Neural progenitor cell (in vitro differentiated cells): ENCODE measurements at regions not wholly inside any gene's neighbourhood (a gene's known extent, or its start where the extent isn't known, plus 50 kb on each side); places are given as distances from the start of the nearest gene placed in this dataset.

Experiments used
- DNase-seq: peaks from one replicate; pipeline ENCODE4 v3.0.0-alpha.2; 2016; ENCODE audit warnings: low spot score
- H2AFZ ChIP-seq: fragments of 200-600 bp; sonication (generic); replicated peaks from 2 replicates; pipeline ENCODE4 v1.6.1; 2016; ENCODE audit warnings: antibody characterized with exemption
- H3F3A ChIP-seq: fragments of 200-600 bp; sonication (generic); 2 replicates; pipeline ENCODE4 v1.6.1; 2016; ENCODE audit warnings: antibody characterized with exemption, low read depth
- H3K27ac ChIP-seq: fragments of 200-600 bp; sonication (generic); 2 replicates; pipeline ENCODE4 v1.5.1; 2016; ENCODE audit warnings: mild to moderate bottlenecking
- H3K27me3 ChIP-seq: fragments of 200-600 bp; sonication (generic); 2 replicates; pipeline ENCODE4 v1.6.1; 2016; ENCODE audit warnings: mild to moderate bottlenecking, moderate library complexity
- H3K36me3 ChIP-seq: fragments of 200-600 bp; sonication (generic); 2 replicates; pipeline ENCODE4 v1.5.1; 2016
- H3K4me1 ChIP-seq: fragments of 200-600 bp; sonication (generic); 2 replicates; pipeline ENCODE4 v1.6.1; 2016; ENCODE audit warnings: mixed run types
- H3K4me2 ChIP-seq: fragments of 200-600 bp; sonication (generic); 2 replicates; pipeline ENCODE4 v1.6.1; 2016
- H3K4me3 ChIP-seq: fragments of 200-600 bp; sonication (generic); 2 replicates; pipeline ENCODE4 v1.5.1; 2016
- H3K79me2 ChIP-seq: fragments of 200-600 bp; sonication (generic); 2 replicates; pipeline ENCODE4 v1.6.1; 2016; ENCODE audit warnings: low read depth
- H3K9ac ChIP-seq: fragments of 200-600 bp; sonication (generic); 2 replicates; pipeline ENCODE4 v1.6.1; 2016
- H3K9me3 ChIP-seq: fragments of 200-600 bp; sonication (generic); 2 replicates; pipeline ENCODE4 v1.5.1; 2016; ENCODE audit warnings: low read depth
- H4K20me1 ChIP-seq: fragments of 200-600 bp; sonication (generic); 2 replicates; pipeline ENCODE4 v1.6.1; 2016; ENCODE audit warnings: low read depth
- H3K27ac Mint-ChIP-seq: 3 replicates; pipeline ENCODE4 v1.8.0; 2021; ENCODE audit warnings: mixed read lengths
- H3K27me3 Mint-ChIP-seq: 2 replicates; pipeline ENCODE4 v1.8.0; 2022; ENCODE audit warnings: low read depth, mild to moderate bottlenecking, inconsistent platforms, moderate library complexity, mixed read lengths; ENCODE audit not compliant: insufficient read depth
- H3K36me3 Mint-ChIP-seq: 3 replicates; pipeline ENCODE4 v1.8.0; 2021; ENCODE audit warnings: mixed read lengths
- H3K4me1 Mint-ChIP-seq: 3 replicates; pipeline ENCODE4 v1.8.0; 2021; ENCODE audit warnings: mixed read lengths
- H3K4me3 Mint-ChIP-seq: 3 replicates; pipeline ENCODE4 v1.8.0; 2021; ENCODE audit warnings: mild to moderate bottlenecking, moderate library complexity, mixed read lengths
- H3K9me3 Mint-ChIP-seq: 3 replicates; pipeline ENCODE4 v1.8.0; 2020; ENCODE audit warnings: mixed read lengths
- EZH2 ChIP-seq: fragments of 200-600 bp; sonication (generic); IDR thresholded peaks from 2 replicates; pipeline ENCODE4 v1.6.1; 2017; ENCODE audit warnings: antibody characterized with exemption, mild to moderate bottlenecking, moderate library complexity
- EZH2phosphoT487 ChIP-seq: fragments of 200-600 bp; sonication (generic); IDR thresholded peaks from 2 replicates; pipeline ENCODE4 v1.6.1; 2017; ENCODE audit warnings: antibody characterized with exemption
- TF ChIP-seq, protein P1 (sequence below): fragments of 200-600 bp; sonication (generic); IDR thresholded peaks from 2 replicates; pipeline ENCODE4 v1.5.1; 2017; ENCODE audit warnings: antibody characterized with exemption, mild to moderate bottlenecking

- H3K27me3 Mint-ChIP-seq, result peaks cover 8% of the 10 kb centered on the region
- H3K4me3 Mint-ChIP-seq, result no peak overlapping the region
- Histone ChIP-seq H3K9me3 (no peaks in the 10 kb centered on the region), H3K4me3 (no peak overlapping the region), H3K4me2 (no peak overlapping the region), H3K9ac (no peak overlapping the region), H4K20me1 (no peaks in the 10 kb centered on the region), H3K4me1 (no peaks in the 10 kb centered on the region), H3F3A (no peaks in the 10 kb centered on the region), H3K36me3 (no peaks in the 10 kb centered on the region), H3K79me2 (no peaks in the 10 kb centered on the region), H3K27me3 (no peaks in the 10 kb centered on the region), H2AFZ (no peak overlapping the region), H3K27ac (no peak overlapping the region)
- DNase-seq, result no peak
- H3K9me3 Mint-ChIP-seq, result peaks cover 2% of the 10 kb centered on the region
- TF ChIP-seq EZH2, result no peak
- TF ChIP-seq, protein P1, sequence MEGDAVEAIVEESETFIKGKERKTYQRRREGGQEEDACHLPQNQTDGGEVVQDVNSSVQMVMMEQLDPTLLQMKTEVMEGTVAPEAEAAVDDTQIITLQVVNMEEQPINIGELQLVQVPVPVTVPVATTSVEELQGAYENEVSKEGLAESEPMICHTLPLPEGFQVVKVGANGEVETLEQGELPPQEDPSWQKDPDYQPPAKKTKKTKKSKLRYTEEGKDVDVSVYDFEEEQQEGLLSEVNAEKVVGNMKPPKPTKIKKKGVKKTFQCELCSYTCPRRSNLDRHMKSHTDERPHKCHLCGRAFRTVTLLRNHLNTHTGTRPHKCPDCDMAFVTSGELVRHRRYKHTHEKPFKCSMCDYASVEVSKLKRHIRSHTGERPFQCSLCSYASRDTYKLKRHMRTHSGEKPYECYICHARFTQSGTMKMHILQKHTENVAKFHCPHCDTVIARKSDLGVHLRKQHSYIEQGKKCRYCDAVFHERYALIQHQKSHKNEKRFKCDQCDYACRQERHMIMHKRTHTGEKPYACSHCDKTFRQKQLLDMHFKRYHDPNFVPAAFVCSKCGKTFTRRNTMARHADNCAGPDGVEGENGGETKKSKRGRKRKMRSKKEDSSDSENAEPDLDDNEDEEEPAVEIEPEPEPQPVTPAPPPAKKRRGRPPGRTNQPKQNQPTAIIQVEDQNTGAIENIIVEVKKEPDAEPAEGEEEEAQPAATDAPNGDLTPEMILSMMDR, result no peak
- no peak for TF ChIP-seq EZH2phosphoT487
- peaks cover 4% of the 10 kb centered on the region for H3K4me1 Mint-ChIP-seq
- H3K27ac Mint-ChIP-seq, result no peak overlapping the region
- H3K36me3 Mint-ChIP-seq, result no peaks in the 10 kb centered on the region
Observed at GRCh38 chr13:109389892-109390345, 396.5 kb downstream of the IRS2 start.

- Mint-ChIP-seq H3K9me3 (peaks cover 2% of the 10 kb centered on the region), H3K27ac (no peak overlapping the region), H3K27me3 (peaks cover 8% of the 10 kb centered on the region), H3K4me3 (no peak overlapping the region), H3K36me3 (no peaks in the 10 kb centered on the region), H3K4me1 (peaks cover 4% of the 10 kb centered on the region)
- no peak for DNase-seq
- Histone ChIP-seq H3K36me3 (no peaks in the 10 kb centered on the region), H3K9me3 (no peaks in the 10 kb centered on the region), H4K20me1 (no peaks in the 10 kb centered on the region), H3K9ac (no peak overlapping the region), H3K27ac (no peak overlapping the region), H3K4me3 (no peak overlapping the region), H3K27me3 (no peaks in the 10 kb centered on the region), H3K4me1 (no peaks in the 10 kb centered on the region), H3K79me2 (no peaks in the 10 kb centered on the region), H2AFZ (no peak overlapping the region), H3F3A (no peaks in the 10 kb centered on the region), H3K4me2 (no peak overlapping the region)
- no peak for TF ChIP-seq EZH2
- TF ChIP-seq, protein P1, result no peak
- TF ChIP-seq EZH2phosphoT487, result no peak
Observed at GRCh38 chr13:109389456-109389855, 396.9 kb downstream of the IRS2 start.

DNA sequence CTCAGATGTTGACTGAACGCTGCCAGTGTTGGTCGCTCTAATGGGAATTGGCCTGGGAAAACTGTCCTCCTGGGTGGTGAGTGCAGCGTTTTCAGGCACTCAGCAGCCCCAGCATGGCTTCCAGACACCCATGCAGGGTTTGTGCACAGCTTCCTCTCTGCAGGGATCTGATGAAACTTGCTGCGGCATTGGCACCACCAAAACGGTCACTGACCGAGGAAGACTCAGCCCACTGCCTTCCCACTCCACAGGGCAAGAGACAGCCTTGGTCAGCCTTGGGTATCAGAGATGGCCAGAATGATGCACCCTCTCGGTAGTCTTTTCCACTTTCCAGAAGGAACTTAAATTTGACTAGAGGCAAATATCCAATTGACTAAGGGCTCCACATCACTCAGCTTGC is 398.9 kb downstream of the IRS2 start:
- H3K4me3 Mint-ChIP-seq, result no peak overlapping the region
- H3K4me1 ChIP-seq, result no peaks in the 10 kb centered on the region
- no peak overlapping the region for H3K27ac Mint-ChIP-seq
- H3K4me3 ChIP-seq, result no peak overlapping the region
- H3F3A ChIP-seq, result no peaks in the 10 kb centered on the region
- no peaks in the 10 kb centered on the region for H4K20me1 ChIP-seq
- DNase-seq, result no peak
- no peaks in the 10 kb centered on the region for H3K36me3 ChIP-seq
- no peaks in the 10 kb centered on the region for H3K9me3 ChIP-seq
- H3K36me3 Mint-ChIP-seq, result no peaks in the 10 kb centered on the region
- H3K4me1 Mint-ChIP-seq, result peaks cover 4% of the 10 kb centered on the region
- H3K27ac ChIP-seq, result no peak overlapping the region
- TF ChIP-seq EZH2 (no peak), EZH2phosphoT487 (no peak)
- TF ChIP-seq, protein P1, result no peak
- H3K9ac ChIP-seq, result no peak overlapping the region
- H3K27me3 Mint-ChIP-seq, result peaks cover 8% of the 10 kb centered on the region
- no peaks in the 10 kb centered on the region for H3K79me2 ChIP-seq
- peak overlapping the region; percentile 82 for H2AFZ ChIP-seq
- H3K4me2 ChIP-seq, result no peak overlapping the region
- no peaks in the 10 kb centered on the region for H3K27me3 ChIP-seq
- no peaks in the 10 kb centered on the region for H3K9me3 Mint-ChIP-seq

GRCh38 chr13:109385242-109385560 is 401.2 kb downstream of the IRS2 start:
- Histone ChIP-seq H3K9me3 (no peaks in the 10 kb centered on the region), H3K4me2 (no peak overlapping the region), H3K4me1 (no peaks in the 10 kb centered on the region), H3K27ac (no peak overlapping the region), H3K9ac (no peak overlapping the region), H3F3A (no peaks in the 10 kb centered on the region), H3K4me3 (no peak overlapping the region), H3K36me3 (no peaks in the 10 kb centered on the region), H3K27me3 (no peaks in the 10 kb centered on the region), H4K20me1 (no peaks in the 10 kb centered on the region), H3K79me2 (no peaks in the 10 kb centered on the region), H2AFZ (no peak overlapping the region)
- Mint-ChIP-seq H3K36me3 (no peaks in the 10 kb centered on the region), H3K9me3 (no peaks in the 10 kb centered on the region), H3K4me3 (no peak overlapping the region), H3K4me1 (peaks cover 4% of the 10 kb centered on the region), H3K27me3 (peaks cover 5% of the 10 kb centered on the region), H3K27ac (no peak overlapping the region)
- no peak for DNase-seq
- TF ChIP-seq EZH2 (no peak), EZH2phosphoT487 (no peak)
- TF ChIP-seq, protein P1, result no peak
